Erythroblast (primary cell): ENCODE measurements at regions not wholly inside any gene's neighbourhood (a gene's known extent, or its start where the extent isn't known, plus 50 kb on each side); places are given as distances from the start of the nearest gene placed in this dataset.

Source experiments
- GATA1 ChIP-seq: IDR thresholded peaks from 2 replicates; pipeline ENCODE4 v1.6.1; 2011; ENCODE audit warnings: low read depth, mild to moderate bottlenecking, control low read depth, low read length, moderate library complexity
- POLR2A ChIP-seq: IDR thresholded peaks from 2 replicates; pipeline ENCODE4 v1.6.1; 2011; ENCODE audit warnings: mild to moderate bottlenecking, low read length

- no peak for TF ChIP-seq POLR2A
- no peak for TF ChIP-seq GATA1
These were observed 83.4 kb upstream of the GSE1 start for GRCh38 chr16:85529489-85530369.
